ENCODE measurements at regions not wholly inside any gene's neighbourhood (a gene's known extent, or its start where the extent isn't known, plus 50 kb on each side); places are given as distances from the start of the nearest gene placed in this dataset.

DNA sequence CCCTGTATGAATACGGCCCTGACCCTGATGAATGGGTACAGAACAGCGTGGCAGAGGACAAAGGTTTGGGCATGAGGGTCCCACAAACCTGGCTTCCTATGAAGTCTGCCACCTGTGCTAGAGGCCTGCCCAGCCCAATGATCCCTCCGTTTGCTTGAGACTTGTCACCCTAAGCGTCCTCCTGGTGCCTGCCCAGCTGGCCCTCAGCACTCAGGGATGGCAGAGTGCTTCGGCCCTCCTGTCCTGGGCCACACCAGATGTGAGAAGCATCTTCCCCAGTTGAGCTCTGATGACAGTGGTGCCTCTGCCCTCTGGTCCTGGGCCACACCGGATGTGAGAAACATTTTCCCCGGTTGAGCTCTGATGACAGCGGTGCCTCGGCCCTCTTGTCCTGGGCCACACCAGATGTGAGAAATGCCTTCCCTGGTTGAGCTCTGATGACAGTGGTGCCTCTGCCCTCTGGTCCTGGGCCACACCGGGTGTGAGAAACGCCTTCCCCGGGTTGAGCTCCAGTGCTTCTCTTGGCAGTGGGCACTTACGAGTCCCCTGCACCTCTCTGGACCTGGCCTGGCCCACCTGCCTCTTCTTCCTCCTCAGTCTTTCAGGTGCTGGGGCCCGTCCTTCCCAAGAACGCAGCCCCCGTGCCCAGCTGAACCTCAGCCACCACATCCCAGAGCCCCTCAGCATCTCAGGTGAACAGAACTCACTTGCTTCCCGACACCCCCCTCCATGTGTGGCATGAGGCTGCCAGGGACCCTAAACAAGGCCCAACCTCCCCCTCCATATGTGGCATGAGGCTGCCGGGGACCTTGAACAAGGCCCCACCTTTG, 253.1 kb upstream of the IRX1 start:
- no peaks in the 10 kb centered on the region for H3K9me3 Mint-ChIP-seq
- TF ChIP-seq CTCF (conservative IDR thresholded peaks at IDR 0.05) = no peak
- H3K27ac Mint-ChIP-seq (ENCODE audit: unreplicated experiment) = no peak overlapping the region
- H3K27me3 Mint-ChIP-seq (ENCODE audit: low read depth) = no peaks in the 10 kb centered on the region
- no peaks in the 10 kb centered on the region for H3K36me3 Mint-ChIP-seq (ENCODE audit: low read depth)
- H3K4me3 Mint-ChIP-seq = no peak overlapping the region
- peaks cover 4% of the 10 kb centered on the region for H3K4me1 Mint-ChIP-seq
- DNase-seq (ENCODE audit: low read depth, low spot score) = no peak

GRCh38 chr5:3341446-3342240, 254.0 kb upstream of the IRX1 start:
- Mint-ChIP-seq H3K9me3 (no peaks in the 10 kb centered on the region), H3K27ac (ENCODE audit: unreplicated experiment) (no peak overlapping the region), H3K4me1 (peaks cover 4% of the 10 kb centered on the region), H3K36me3 (ENCODE audit: low read depth) (no peaks in the 10 kb centered on the region), H3K27me3 (ENCODE audit: low read depth) (no peaks in the 10 kb centered on the region), H3K4me3 (no peak overlapping the region)
- no peak for TF ChIP-seq CTCF (conservative IDR thresholded peaks at IDR 0.05)
- DNase-seq (ENCODE audit: low read depth, low spot score) = no peak

GRCh38 chr5:3340471-3340870, 255.2 kb upstream of the IRX1 start:
- Mint-ChIP-seq H3K4me3 (no peak overlapping the region), H3K9me3 (no peaks in the 10 kb centered on the region), H3K4me1 (peaks cover 4% of the 10 kb centered on the region), H3K27ac (ENCODE audit: unreplicated experiment) (no peak overlapping the region), H3K36me3 (ENCODE audit: low read depth) (no peaks in the 10 kb centered on the region), H3K27me3 (ENCODE audit: low read depth) (no peaks in the 10 kb centered on the region)
- no peak for TF ChIP-seq CTCF (conservative IDR thresholded peaks at IDR 0.05)
- DNase-seq (ENCODE audit: low read depth, low spot score) = no peak

- no peaks in the 10 kb centered on the region for H3K27me3 Mint-ChIP-seq (ENCODE audit: low read depth)
- H3K36me3 Mint-ChIP-seq (ENCODE audit: low read depth) = no peaks in the 10 kb centered on the region
- H3K9me3 Mint-ChIP-seq = no peaks in the 10 kb centered on the region
- no peak overlapping the region for H3K4me3 Mint-ChIP-seq
- TF ChIP-seq CTCF (conservative IDR thresholded peaks at IDR 0.05) = no peak
- H3K4me1 Mint-ChIP-seq = peaks cover 4% of the 10 kb centered on the region
- H3K27ac Mint-ChIP-seq (ENCODE audit: unreplicated experiment) = no peak overlapping the region
- DNase-seq (ENCODE audit: low read depth, low spot score) = no peak
Observed at GRCh38 chr5:3339798-3340115, 255.9 kb upstream of the IRX1 start.

GRCh38 chr5:3339092-3339797, 256.4 kb upstream of the IRX1 start:
- Mint-ChIP-seq H3K27me3 (ENCODE audit: low read depth) (no peaks in the 10 kb centered on the region), H3K9me3 (no peaks in the 10 kb centered on the region), H3K27ac (ENCODE audit: unreplicated experiment) (no peak overlapping the region), H3K4me1 (peaks cover 4% of the 10 kb centered on the region), H3K36me3 (ENCODE audit: low read depth) (no peaks in the 10 kb centered on the region), H3K4me3 (no peak overlapping the region)
- no peak for DNase-seq (ENCODE audit: low read depth, low spot score)
- no peak for TF ChIP-seq CTCF (conservative IDR thresholded peaks at IDR 0.05)
